HG02852 (cell line): ENCODE measurements at regions not wholly inside any gene's neighbourhood (a gene's known extent, or its start where the extent isn't known, plus 50 kb on each side); places are given as distances from the start of the nearest gene placed in this dataset.
"Not testable (repeated sequence)": the region's sequence is repeated elsewhere in the genome, so short reads cannot be mapped to it uniquely, and the experiment has no call there.

Experiments
- ATAC-seq: cut with Tn5 transposase; IDR thresholded peaks from one replicate; pipeline ENCODE4 v1.9.1; 2021; ENCODE audit warnings: mild to moderate bottlenecking, moderate library complexity; ENCODE audit not compliant: unreplicated experiment

DNA sequence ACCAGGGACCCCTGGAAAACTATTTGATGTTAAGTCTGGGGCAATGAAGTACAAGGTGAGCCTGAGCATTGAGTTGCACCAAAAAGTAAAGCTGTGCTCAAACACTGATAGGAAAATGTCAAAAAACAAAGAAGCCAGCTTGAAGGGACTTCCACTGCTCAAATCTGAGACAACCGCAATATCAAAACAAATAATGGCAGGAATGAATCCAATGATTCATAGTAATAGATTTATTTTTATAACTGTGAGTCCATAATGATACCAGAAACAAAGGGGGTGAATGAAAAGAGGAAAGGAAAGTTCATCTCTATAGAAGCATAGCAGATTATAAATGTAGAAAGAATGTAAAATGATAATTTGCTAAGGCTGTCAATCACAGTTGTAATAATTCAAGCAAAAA lies 237.3 kb upstream of the ZBTB20 start:
- no peak for ATAC-seq

DNA sequence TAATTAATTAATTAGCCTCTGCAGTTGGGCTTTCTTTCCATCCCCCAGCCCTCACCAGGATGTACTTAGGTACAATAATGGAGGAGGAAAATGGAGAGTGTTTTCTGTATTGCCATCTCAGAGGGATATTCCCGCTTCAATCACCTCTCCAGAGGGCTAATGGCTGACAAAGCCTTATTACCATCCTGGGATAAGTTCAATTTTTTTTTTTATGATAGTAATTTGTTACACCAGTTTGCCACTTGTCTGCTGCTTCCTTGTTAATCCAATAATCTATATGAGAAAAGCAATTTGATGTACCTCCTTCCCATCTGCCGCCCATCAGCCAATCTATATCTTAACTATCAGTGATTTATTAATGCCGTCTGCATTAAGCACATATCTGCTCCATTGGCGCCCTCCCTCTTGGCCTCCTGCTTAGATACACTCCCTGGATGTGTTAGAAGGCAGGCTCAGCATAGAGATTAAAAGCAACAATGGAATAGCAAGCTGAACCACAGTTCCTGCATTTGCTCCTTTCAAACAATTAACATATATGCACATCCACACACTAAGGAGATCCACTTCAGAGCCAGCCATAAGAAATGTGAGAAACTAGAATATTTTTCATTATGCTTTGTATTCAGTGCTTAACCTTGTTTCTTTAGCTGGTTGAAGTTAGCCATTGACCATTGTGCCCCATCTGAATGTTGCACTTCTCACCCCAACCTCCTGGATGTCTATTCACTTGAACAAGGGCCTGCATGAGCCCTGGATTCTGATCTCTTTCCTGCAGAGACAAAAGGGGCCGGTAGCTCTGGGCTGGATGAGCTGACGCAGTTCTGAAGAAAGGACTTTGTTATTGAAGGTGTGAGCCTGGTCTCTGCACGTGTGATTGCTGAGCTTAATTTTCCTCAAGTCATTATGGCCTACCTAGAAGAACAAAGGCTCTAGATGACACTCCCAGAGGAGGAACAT lies 237.3 kb upstream of the GAP43 start:
- no peak for ATAC-seq

GRCh38 chr3:115388166-115388565 lies 235.1 kb upstream of the GAP43 start:
- ATAC-seq = no peak

DNA sequence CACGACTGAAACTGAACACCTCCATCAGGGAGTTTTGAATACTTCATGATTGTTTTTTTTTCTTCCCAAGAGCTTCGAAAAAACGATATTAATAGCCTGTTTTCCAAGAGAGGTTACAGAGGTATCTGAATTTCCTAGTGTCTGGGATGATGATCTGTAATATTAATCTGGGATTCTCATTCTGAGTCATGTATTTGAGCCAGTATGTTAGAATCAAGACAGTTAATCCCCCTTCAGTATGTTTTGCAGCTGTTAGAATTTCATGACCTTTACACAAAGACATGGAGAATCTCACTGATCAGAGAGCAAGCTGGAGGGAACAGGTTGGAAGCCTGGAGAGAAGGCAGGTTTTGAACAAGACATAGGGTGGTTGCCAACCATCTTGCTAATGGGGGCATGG lies 234.5 kb upstream of the GAP43 start:
- ATAC-seq = no peak

GRCh38 chr3:115396801-115397200 lies 226.5 kb upstream of the GAP43 start:
- no peak for ATAC-seq

DNA sequence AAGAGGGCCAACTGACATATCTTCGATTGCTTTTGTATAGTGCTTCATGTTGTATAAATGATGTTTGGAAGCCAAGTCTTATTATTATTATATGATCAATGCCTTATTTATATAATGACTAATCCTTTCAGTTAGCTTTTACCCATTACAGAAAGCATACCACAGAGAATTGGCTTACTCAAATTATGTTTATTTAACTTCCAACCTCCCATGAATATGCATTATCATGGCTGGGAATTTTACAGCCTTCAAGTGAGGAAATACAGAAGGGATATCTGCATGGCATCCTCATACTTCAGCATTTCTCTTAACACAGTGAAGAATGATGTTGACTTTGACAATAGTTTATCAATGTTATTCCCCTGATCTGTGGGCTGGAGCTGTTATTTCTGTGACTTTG lies 225.9 kb upstream of the GAP43 start:
- ATAC-seq = no peak

DNA sequence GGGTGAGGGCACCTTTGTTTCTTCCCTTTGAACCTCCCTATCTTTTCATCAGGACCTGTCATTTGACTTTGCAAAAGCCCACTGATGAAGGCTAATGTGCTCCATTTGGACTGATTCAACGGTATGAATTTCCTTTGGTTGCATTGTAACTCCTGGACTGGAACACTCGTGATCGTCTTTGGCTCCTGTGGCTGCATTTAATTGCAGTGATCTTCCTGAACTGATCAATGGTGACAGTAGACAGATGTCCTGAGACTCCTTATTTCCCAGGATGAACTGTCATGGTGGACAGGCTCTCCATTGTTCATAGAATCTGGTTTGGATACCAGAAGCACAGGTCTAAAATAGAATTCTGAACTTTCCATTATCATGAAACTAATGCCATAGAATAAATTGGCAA lies 224.8 kb upstream of the GAP43 start:
- ATAC-seq = no peak

DNA sequence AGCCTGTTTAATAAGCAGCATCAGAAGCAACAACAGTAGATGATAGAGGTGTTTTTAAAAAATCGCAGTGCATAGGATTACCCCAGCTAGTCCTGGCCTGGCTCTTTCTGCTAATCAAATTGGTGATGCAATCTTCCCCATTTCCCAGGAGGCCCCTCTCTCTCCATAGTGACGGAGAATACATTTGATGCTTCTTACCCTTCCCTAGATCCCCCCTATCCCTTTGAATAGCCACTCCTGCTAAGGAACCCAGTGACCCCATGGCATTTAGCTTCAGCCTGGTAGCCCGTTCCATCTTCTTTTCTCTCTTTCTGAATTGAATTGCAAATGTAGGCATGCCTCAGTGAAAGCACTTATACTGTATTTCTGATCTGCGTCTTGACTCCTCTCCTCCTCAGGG lies 223.6 kb upstream of the GAP43 start:
- ATAC-seq = no peak

- ATAC-seq = no peak
Observed at GRCh38 chr3:115401298-115401697, 222.0 kb upstream of the GAP43 start.

DNA sequence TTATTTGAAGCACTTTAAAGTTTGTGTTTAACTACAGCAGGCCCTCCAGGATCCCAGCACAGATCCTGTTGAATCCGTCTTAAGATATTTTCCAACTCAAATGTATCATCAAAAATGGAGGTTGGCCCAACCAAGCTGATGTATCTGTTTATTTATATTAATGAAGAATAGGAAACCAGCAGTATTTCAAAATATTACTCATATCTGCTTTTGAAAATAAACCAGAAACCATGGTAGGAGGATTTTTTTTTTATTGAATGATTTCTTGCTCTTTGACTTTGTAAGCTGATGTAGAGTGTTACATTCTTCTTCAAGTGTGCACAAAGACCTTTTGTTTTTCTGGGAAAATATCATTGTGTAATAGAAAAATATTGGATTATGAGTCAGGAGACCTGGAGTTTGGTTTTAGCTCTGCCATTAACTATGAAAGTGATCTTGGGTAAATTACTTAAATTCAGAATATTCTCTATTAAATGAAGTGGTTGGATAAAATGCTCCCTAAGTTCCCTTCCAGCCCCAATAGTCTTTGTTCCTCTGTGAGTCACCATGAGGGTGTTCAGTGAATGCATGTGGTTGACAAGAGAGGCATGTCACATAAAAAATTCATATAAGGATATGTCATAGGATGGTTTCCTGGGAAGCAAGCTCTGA lies 221.3 kb upstream of the GAP43 start:
- no peak for ATAC-seq

GRCh38 chr3:115402651-115403050 lies 220.7 kb upstream of the GAP43 start:
- no peak for ATAC-seq

- no peak for ATAC-seq
Observed at GRCh38 chr3:115403786-115404185, 219.5 kb upstream of the GAP43 start.

DNA sequence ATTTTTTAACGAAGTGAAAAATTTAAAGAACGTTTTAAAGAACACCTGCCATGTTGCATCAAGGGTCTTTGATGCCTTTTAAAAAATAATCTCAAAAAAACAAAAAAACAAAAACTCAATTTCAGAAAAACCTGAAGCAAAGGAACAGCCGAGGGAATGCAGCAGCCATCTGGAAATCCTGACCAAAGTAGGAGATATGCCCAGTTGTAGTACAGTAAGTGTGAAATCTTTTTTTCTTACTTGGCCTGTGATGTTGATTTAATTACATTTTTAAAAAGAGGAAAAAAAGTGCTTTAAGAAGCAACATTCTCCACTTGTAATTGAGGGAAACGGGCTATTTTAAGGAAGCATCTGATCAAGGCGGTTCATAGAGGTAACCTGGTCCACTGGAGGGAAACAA lies 213.7 kb upstream of the GAP43 start:
- ATAC-seq = no peak

GRCh38 chr3:115414610-115415009 lies 208.7 kb upstream of the GAP43 start:
- not testable (repeated sequence) for ATAC-seq

GRCh38 chr3:115415246-115415996 lies 207.9 kb upstream of the GAP43 start:
- ATAC-seq = no peak

DNA sequence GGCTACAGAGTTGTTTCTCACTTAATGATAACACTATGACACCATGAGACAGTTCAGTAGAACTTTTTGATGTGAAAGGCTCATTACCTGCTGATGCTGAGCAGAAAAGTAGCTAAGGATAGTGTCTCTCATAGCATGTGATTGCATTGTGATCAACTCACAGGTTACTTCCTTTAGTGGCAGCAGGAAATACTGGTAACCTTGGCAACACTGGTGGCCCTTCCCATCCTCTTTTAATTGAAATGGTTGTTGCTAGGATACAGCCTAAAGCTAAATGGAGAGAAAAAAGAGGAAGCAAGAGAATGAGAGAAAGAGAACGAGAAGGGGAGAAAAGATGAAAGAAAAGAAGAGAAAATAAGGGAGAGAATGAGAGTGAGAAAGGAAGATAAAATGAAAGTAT lies 204.7 kb upstream of the GAP43 start:
- no peak for ATAC-seq

DNA sequence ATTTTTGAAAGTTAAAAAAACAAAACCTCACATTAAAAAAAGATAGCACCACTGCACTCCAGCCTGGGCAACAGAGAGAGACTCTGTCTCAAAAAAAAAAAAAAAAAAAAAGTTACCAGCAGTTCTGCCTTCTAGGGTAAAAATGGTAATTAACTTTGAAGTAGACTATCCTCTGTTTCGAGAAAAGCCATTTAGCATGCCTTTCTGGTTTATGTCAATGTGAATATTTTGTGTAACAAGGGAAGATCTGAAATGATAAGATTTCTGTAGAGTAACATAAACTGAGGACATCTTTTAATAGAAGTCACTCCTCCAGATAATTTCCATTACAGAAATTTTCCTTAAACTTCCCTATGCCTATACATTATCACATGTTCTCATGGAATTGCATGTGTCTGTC lies 203.2 kb upstream of the GAP43 start:
- no peak for ATAC-seq

DNA sequence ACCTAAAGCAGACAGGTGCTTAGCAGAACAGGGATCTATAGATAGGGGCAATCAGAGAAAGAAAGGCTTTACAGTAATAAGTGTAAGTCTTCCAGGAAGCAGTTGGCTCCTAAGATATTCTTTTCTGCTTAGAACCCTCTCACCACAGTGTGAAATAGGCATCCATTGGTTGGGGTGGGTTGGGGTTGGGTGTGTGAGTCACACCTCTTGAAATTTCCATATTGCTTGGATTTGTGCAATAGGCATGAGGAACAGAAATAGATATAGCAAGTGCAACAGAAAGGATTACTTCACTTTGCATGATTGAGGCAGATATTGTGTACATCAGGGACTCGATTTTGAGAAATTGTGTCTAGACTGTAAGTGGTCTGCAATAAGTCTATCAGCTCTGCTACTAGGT lies 200.1 kb upstream of the GAP43 start:
- no peak for ATAC-seq

DNA sequence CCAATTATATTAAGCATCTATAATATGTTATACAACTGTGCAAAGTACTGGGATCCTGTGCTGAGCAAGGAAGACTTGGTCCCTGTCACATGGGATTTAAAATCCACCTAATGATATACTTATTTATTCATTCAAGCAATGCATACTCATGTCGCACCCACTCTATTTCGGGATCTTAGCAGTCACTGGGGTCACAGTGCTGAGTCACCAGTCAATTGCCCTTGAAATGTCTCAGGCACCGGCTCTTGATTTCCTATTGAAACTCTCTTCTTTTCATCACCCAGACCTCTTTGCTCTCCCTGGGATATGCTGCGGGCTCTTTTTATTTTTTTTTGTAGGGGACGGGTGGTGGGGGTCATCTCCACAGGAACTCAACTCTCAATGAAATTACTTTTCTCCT lies 194.5 kb upstream of the GAP43 start:
- ATAC-seq = no peak

DNA sequence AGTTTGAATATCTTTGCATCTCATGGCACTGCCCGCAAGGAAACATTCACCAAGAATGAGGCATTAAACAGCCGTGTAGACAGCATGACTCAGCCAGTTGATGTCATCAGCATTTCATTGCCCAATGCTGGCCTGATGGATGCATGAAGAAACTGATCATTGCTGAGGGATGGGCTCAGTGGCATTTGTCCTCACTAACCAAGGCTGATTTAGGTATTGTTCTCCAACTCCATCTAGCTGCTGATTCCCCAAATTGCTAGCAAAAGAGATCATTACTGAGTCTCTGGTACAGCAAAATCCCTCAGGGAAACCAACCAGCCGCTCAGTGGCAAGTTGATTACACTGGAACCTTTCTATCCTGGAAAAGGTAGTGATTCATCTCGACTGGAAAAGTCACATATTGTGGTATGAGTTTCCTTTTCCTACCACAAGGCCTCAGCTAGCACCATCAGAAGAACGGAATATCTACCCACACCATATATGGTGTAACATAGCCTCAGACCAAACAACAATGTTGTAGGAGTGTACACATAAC lies 186.5 kb upstream of the GAP43 start:
- no peak for ATAC-seq

DNA sequence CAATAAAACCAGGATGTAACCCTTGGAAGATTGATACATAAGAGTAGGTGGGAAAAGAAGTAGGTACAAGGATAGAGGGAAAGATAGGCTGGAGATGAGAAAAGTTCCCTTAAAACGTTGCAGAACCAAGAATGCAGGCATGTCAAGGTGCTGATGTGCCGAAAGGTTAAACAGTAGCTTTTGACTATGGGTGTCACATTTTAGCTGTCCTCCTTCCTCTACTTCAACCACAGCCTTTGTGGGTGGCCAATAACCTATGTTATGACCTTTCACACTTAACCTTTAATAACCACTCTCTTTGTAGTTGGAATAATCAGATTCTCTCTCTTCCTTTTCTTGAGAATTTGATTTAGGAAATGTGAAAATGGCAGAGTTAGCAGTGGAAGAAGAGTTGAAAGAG lies 184.5 kb upstream of the GAP43 start:
- no peak for ATAC-seq
